22Rv1 (cell line): ENCODE measurements at regions not wholly inside any gene's neighbourhood (a gene's known extent, or its start where the extent isn't known, plus 50 kb on each side); places are given as distances from the start of the nearest gene placed in this dataset.
"Not testable (repeated sequence)": the region's sequence is repeated elsewhere in the genome, so short reads cannot be mapped to it uniquely, and the experiment has no call there.

Source experiments
- H3K27ac ChIP-seq: fragments of 450-650 bp; 2 replicates; pipeline ENCODE4 v1.5.1; 2017
- ZFX ChIP-seq: fragments of 450-650 bp; IDR thresholded peaks from 2 replicates; pipeline ENCODE4 v1.6.1; 2017; ENCODE audit warnings: antibody characterized with exemption, borderline replicate concordance
- TF ChIP-seq, protein P1 (sequence below): fragments of 450-650 bp; IDR thresholded peaks from 2 replicates; pipeline ENCODE4 v1.5.1; 2017; ENCODE audit warnings: mild to moderate bottlenecking

DNA sequence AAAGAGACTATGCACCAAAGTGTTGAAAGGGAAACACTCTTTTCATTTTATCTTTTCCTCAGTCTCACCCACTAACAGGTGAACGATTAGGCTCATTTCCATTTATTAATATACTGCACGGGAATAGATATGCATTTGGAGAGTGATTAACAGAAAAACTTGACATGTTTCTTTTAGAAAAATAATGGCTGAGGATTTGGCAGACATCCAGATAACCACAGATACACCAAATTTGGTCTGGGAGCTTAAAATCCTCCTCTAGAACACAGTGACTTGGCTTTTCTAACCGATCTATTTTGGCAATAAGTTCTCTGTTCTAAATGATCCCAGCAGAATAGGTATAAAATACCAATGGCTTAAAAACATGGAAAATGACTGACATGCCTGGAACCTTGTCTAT lies 459.3 kb upstream of the SGO1 start:
- TF ChIP-seq, protein P1, sequence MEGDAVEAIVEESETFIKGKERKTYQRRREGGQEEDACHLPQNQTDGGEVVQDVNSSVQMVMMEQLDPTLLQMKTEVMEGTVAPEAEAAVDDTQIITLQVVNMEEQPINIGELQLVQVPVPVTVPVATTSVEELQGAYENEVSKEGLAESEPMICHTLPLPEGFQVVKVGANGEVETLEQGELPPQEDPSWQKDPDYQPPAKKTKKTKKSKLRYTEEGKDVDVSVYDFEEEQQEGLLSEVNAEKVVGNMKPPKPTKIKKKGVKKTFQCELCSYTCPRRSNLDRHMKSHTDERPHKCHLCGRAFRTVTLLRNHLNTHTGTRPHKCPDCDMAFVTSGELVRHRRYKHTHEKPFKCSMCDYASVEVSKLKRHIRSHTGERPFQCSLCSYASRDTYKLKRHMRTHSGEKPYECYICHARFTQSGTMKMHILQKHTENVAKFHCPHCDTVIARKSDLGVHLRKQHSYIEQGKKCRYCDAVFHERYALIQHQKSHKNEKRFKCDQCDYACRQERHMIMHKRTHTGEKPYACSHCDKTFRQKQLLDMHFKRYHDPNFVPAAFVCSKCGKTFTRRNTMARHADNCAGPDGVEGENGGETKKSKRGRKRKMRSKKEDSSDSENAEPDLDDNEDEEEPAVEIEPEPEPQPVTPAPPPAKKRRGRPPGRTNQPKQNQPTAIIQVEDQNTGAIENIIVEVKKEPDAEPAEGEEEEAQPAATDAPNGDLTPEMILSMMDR, result no peak
- TF ChIP-seq ZFX, result no peak
- no peak overlapping the region for H3K27ac ChIP-seq

DNA sequence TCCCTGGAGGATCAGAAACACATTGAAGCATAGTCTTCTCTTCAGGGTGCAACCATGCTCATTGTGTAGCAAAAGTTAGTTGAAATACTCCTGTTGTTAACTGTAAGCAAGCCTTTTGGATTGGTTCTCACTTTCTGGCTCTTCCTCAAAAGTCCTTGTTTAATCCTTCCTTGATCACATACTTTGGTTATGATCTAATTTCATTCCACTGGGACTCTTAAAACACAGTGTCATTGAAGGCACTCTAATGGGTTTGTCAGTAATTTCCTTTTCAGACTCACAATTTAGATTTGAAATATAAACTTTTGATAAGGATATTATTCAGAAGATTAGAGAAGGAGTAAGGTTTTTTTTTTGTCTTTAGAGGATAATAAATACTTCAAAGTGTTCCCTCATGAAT lies 451.7 kb upstream of the SGO1 start:
- no peak overlapping the region for H3K27ac ChIP-seq
- TF ChIP-seq, protein P1, result no peak
- TF ChIP-seq ZFX, result no peak

DNA sequence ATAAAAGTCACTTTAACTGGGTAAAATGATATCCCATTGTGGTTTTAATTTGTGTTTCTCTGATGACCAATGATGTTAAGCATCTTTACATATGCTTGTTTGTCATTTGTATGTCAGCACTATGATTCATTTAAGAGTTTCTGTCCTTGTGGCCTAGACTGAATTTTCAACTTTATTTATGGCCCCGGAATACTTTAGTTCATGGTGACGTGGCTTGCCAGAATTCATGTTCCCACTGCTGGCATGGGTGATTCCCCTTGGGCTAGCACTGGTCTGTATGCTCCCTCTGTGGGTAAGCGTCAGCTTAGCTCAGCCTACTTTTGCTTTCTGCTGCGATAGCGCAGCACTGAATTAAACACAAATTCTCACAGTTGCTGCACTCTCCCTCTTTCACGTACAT lies 436.3 kb upstream of the SGO1 start:
- TF ChIP-seq, protein P1, result no peak
- H3K27ac ChIP-seq, result no peak overlapping the region

DNA sequence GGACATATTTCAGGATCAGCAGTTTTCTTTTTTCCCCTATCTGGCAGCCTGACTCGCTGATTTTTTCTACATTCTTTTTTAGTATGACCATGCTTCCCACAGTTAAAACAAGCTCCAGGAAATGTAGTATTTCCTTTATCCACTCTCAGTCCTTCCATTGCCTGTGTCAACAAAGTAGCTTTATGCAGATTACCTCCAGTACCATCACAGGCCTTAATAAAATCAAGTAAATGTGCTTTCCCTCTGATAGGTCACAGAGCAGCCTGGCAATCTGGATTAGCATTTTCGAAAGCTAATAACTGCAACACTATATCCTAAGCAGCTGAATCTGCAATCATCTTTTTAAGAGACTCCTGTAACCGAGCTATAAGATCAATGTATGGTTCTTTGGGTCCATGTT lies 432.6 kb upstream of the SGO1 start:
- H3K27ac ChIP-seq, result not testable (repeated sequence)

DNA sequence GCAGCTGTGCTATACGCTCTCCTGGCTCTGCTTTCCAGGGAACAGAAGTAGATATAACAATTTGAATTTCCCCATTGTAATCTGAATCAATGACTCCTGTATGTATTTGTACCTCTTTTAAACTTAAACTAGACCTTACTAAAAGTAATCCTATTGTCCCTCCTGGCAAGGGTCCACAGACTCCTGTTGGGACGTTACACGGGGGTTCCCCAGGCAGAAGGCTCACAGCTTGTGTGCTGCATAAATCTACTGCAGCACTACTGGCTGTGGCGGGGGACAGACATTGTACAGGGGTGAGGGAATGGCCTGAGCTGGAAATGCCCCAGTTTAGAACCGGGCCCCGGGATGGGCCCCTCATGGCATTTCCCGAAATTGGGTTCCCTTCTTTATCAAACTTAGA lies 432.2 kb upstream of the SGO1 start:
- H3K27ac ChIP-seq, result not testable (repeated sequence)

DNA sequence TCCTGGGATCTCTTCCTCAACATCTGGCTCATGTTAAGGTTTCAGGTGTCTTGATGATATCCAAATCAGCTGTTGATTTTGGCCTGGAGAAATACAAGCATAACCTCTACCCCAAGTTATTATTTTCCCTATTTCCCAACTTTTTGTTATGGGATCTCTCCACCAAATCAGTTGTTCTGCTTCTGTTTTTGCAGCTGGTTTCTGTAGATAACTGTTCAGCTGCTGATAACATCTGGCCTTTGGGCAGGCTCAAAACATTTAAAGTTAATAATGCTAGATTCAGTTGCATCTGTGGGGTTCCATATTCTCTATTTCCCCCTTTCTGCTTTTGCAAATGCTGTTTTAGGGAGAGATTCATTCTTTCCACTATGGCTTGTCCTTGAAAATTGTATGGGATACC lies 430.0 kb upstream of the SGO1 start:
- H3K27ac ChIP-seq, result not testable (repeated sequence)

DNA sequence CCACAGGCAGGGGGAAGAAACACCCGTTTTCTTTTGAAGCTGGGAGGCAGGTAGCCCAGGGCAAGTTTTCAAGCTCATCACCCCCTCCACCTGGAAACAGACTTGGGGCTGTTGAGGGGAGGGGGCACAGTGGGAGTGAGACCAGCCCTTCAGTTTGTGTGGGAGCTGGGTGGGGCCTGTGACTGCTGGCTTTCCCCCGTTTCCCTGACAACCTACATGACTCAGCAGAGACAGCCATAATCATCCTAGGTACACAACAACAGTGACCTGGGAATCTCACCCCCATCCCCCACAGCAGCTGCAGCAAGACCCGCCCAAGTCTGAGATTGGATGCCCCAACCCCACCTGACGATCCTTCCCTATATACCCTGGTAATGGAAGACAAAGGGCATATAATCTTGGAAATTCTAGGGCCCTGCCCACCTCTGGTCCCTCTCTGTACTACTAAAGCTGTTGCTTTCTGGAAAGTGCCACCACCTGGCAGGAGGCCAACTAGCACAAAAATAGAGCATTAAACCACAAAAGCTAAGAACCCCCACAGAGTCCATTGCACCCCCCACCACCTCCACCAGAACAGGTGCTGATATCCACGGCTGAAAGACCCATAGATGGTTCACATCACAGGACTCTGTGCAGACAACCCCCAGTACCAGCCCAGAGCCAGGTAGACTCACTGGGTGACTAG lies 422.2 kb upstream of the SGO1 start:
- TF ChIP-seq ZFX, result no peak
- TF ChIP-seq, protein P1, result no peak
- no peak overlapping the region for H3K27ac ChIP-seq

DNA sequence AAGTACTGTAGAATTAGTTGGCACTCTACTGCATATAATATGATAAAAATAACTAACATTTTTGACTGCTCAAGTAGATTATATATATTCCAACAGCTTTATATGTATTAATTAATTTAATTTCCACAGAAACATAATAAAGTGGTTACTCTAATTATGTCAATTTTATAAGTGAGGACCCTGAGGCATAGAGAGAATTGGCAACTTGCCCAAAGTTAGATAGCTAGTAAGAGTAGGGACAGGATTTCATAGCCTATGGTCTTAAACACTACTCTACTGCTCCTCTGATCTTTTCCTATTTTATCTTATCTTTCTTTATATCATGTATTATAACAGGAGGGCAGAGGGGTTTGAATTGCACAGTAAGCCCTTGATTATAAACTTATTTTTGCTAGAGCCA lies 418.7 kb upstream of the SGO1 start:
- TF ChIP-seq, protein P1, result no peak
- TF ChIP-seq ZFX, result no peak
- H3K27ac ChIP-seq, result no peak overlapping the region

DNA sequence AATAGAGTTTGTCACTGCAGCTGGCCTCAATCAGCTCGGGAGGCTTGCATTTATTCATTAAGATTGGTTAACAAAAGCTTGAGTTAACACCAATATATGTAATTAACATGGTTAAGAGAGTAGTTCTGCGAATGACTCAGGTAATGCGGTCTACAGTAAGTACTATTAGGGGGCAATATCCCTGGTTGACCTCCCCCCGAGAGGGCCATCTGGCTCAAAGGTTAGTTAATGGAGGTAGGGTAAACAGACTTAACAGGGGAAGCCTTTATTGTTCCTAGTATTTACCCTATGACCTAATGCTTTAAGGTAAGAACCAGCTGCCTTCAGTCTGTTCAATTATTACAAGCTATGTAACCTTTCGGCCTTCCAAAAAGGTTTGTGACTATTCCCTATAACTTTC lies 403.3 kb upstream of the SGO1 start:
- TF ChIP-seq ZFX, result no peak
- TF ChIP-seq, protein P1, result no peak
- no peak overlapping the region for H3K27ac ChIP-seq
